ENCODE measurements at regions not wholly inside any gene's neighbourhood (a gene's known extent, or its start where the extent isn't known, plus 50 kb on each side); places are given as distances from the start of the nearest gene placed in this dataset.

- Histone ChIP-seq H3K27me3 (ENCODE audit: low read depth) (peaks cover 100% of the 10 kb centered on the region), H3K27ac (replicated peaks) (no peak overlapping the region), H3K36me3 (no peaks in the 10 kb centered on the region), H3K9me3 (replicated peaks) (no peaks in the 10 kb centered on the region), H3K4me1 (peaks cover 17% of the 10 kb centered on the region), H3K4me3 (no peak overlapping the region)
- no peak for DNase-seq
- no peak for TF ChIP-seq CTCF (IDR thresholded peaks at IDR 0.05; ENCODE audit: borderline replicate concordance)
- intact Hi-C loops (cut with micrococcal nuclease): no loop called here
These were observed 85.2 kb downstream of the NR2F2 start for GRCh38 chr15:96415513-96416217.

- peaks cover 100% of the 10 kb centered on the region for H3K27me3 ChIP-seq (ENCODE audit: low read depth)
- DNase-seq: no peak
- intact Hi-C loops (cut with micrococcal nuclease): no loop called here
These were observed 85.9 kb downstream of the NR2F2 start for GRCh38 chr15:96416218-96416933.

GRCh38 chr15:96416934-96417759, 86.6 kb downstream of the NR2F2 start:
- Histone ChIP-seq H3K9me3 (replicated peaks) (no peaks in the 10 kb centered on the region), H3K4me1 (peaks cover 17% of the 10 kb centered on the region), H3K27ac (replicated peaks) (no peak overlapping the region), H3K27me3 (ENCODE audit: low read depth) (peaks cover 100% of the 10 kb centered on the region), H3K36me3 (no peaks in the 10 kb centered on the region), H3K4me3 (peak overlapping the region; percentile 53)
- no peak for DNase-seq
- no peak for TF ChIP-seq CTCF (IDR thresholded peaks at IDR 0.05; ENCODE audit: borderline replicate concordance)
- intact Hi-C loops (cut with micrococcal nuclease): no loop called here

More at GRCh38 chr15:96416218-96416933, 85.9 kb downstream of the NR2F2 start:
- Histone ChIP-seq H3K9me3 (replicated peaks) (no peaks in the 10 kb centered on the region), H3K36me3 (no peaks in the 10 kb centered on the region), H3K4me3 (peak overlapping the region; percentile 53), H3K4me1 (peaks cover 17% of the 10 kb centered on the region), H3K27ac (replicated peaks) (no peak overlapping the region)
- no peak for TF ChIP-seq CTCF (IDR thresholded peaks at IDR 0.05; ENCODE audit: borderline replicate concordance)

GRCh38 chr15:96417760-96418130, 87.2 kb downstream of the NR2F2 start:
- Histone ChIP-seq H3K27ac (replicated peaks) (no peak overlapping the region), H3K36me3 (no peaks in the 10 kb centered on the region), H3K4me3 (no peak overlapping the region), H3K27me3 (ENCODE audit: low read depth) (peaks cover 100% of the 10 kb centered on the region), H3K4me1 (peaks cover 17% of the 10 kb centered on the region), H3K9me3 (replicated peaks) (no peaks in the 10 kb centered on the region)
- no peak for DNase-seq
- no peak for TF ChIP-seq CTCF (IDR thresholded peaks at IDR 0.05; ENCODE audit: borderline replicate concordance)
- intact Hi-C loops (cut with micrococcal nuclease): no loop called here

DNA sequence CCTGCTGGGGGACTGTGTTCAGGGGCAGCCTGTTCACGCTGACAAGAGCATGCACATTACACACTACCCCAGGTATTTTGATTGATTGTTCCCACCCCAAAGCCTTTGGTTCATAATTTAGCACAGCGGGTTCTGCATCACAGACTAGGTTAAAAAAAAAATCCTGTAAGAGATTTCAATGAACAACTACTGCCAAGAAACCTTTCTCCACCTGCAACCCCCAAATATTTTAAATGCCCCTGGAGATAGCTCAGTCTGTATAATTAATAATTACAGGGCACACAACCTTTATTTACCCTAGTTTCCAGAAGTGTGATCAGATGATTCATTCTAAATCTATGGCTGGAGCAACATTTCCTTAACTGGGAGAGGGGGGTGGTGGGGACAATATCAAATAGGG, 87.6 kb downstream of the NR2F2 start:
- H3K27me3 ChIP-seq (ENCODE audit: low read depth): peaks cover 100% of the 10 kb centered on the region
- no peaks in the 10 kb centered on the region for H3K9me3 ChIP-seq (replicated peaks)
- no peak for DNase-seq
- no peak overlapping the region for H3K27ac ChIP-seq (replicated peaks)
- TF ChIP-seq CTCF (IDR thresholded peaks at IDR 0.05; ENCODE audit: borderline replicate concordance): no peak
- intact Hi-C loops (cut with micrococcal nuclease): no loop called here
- no peak overlapping the region for H3K4me3 ChIP-seq
- peaks cover 17% of the 10 kb centered on the region for H3K4me1 ChIP-seq
- H3K36me3 ChIP-seq: no peaks in the 10 kb centered on the region
